ENCODE measurements at regions not wholly inside any gene's neighbourhood (a gene's known extent, or its start where the extent isn't known, plus 50 kb on each side); places are given as distances from the start of the nearest gene placed in this dataset.

- ATAC-seq: no peak
- TF ChIP-seq ZFP3 (CRISPR knock-in tag; IDR thresholded peaks at IDR 0.05) (no peak), ZNF70 (CRISPR knock-in tag; IDR thresholded peaks at IDR 0.05) (no peak), BACH2 (CRISPR knock-in tag; IDR thresholded peaks at IDR 0.05; ENCODE audit: borderline replicate concordance) (no peak), TOX (CRISPR knock-in tag; IDR thresholded peaks at IDR 0.05; ENCODE audit: borderline replicate concordance) (no peak), ISL1 (CRISPR knock-in tag; IDR thresholded peaks at IDR 0.05) (no peak), CREB5 (CRISPR knock-in tag; IDR thresholded peaks at IDR 0.05; ENCODE audit: low read depth) (no peak), RARB (CRISPR knock-in tag; IDR thresholded peaks at IDR 0.05) (no peak), OSR1 (CRISPR knock-in tag; IDR thresholded peaks at IDR 0.05) (no peak), ZNF8 (CRISPR knock-in tag; IDR thresholded peaks at IDR 0.05) (no peak)
Observed at GRCh38 chr6:168148231-168148849, 69.3 kb upstream of the FRMD1 start.

- no peak for TF ChIP-seq CREB5 (CRISPR knock-in tag; IDR thresholded peaks at IDR 0.05; ENCODE audit: low read depth)
- no peak for ATAC-seq
Observed at GRCh38 chr6:168147205-168147738, 68.3 kb upstream of the FRMD1 start.

- TF ChIP-seq TOX (CRISPR knock-in tag; IDR thresholded peaks at IDR 0.05; ENCODE audit: borderline replicate concordance) (no peak), CREB5 (CRISPR knock-in tag; IDR thresholded peaks at IDR 0.05; ENCODE audit: low read depth) (no peak), ARNTL (CRISPR knock-in tag; IDR thresholded peaks at IDR 0.05; ENCODE audit: borderline replicate concordance, low read depth) (no peak), GLIS3 (CRISPR knock-in tag; IDR thresholded peaks at IDR 0.05) (no peak)
- ATAC-seq: no peak
Observed at GRCh38 chr6:168145747-168146596, 67.0 kb upstream of the FRMD1 start.

GRCh38 chr6:168139121-168139520 lies 60.1 kb upstream of the FRMD1 start:
- ATAC-seq: no peak
- TF ChIP-seq ZNF70 (CRISPR knock-in tag; IDR thresholded peaks at IDR 0.05): no peak
- TF ChIP-seq BACH2 (CRISPR knock-in tag; IDR thresholded peaks at IDR 0.05; ENCODE audit: borderline replicate concordance): no peak
- TF ChIP-seq ESRRG (CRISPR knock-in tag; IDR thresholded peaks at IDR 0.05): no peak
- TF ChIP-seq ZNF8 (CRISPR knock-in tag; IDR thresholded peaks at IDR 0.05): no peak
- no peak for TF ChIP-seq OSR1 (CRISPR knock-in tag; IDR thresholded peaks at IDR 0.05)
- no peak for TF ChIP-seq ZFP30 (CRISPR knock-in tag; IDR thresholded peaks at IDR 0.05)

GRCh38 chr6:168138436-168138835 lies 59.4 kb upstream of the FRMD1 start:
- TF ChIP-seq TOX (CRISPR knock-in tag; IDR thresholded peaks at IDR 0.05; ENCODE audit: borderline replicate concordance): no peak
- ATAC-seq: no peak

- ATAC-seq: no peak
- no peak for TF ChIP-seq ARNTL (CRISPR knock-in tag; IDR thresholded peaks at IDR 0.05; ENCODE audit: borderline replicate concordance, low read depth)
- no peak for TF ChIP-seq BACH2 (CRISPR knock-in tag; IDR thresholded peaks at IDR 0.05; ENCODE audit: borderline replicate concordance)
- TF ChIP-seq PATZ1 (CRISPR knock-in tag; IDR thresholded peaks at IDR 0.05; ENCODE audit: borderline replicate concordance): no peak
Observed at GRCh38 chr6:168137024-168137423, 58.0 kb upstream of the FRMD1 start.

All from SK-N-SH treated with all-trans-retinoic acid at 6 μM for 48 hours (cell line).